HG03139 (cell line): ENCODE measurements at regions not wholly inside any gene's neighbourhood (a gene's known extent, or its start where the extent isn't known, plus 50 kb on each side); places are given as distances from the start of the nearest gene placed in this dataset.
"Not testable (repeated sequence)": the region's sequence is repeated elsewhere in the genome, so short reads cannot be mapped to it uniquely, and the experiment has no call there.

Experiments used
- ATAC-seq: cut with Tn5 transposase; IDR thresholded peaks from one replicate; pipeline ENCODE4 v1.9.1; 2021; ENCODE audit not compliant: unreplicated experiment

- no peak for ATAC-seq
Measured at GRCh38 chr16:86880316-86881117, 302.2 kb downstream of the FOXL1 start.

- ATAC-seq: no peak
Measured at GRCh38 chr16:86881118-86881510, 302.8 kb downstream of the FOXL1 start.

- no peak for ATAC-seq
Measured at GRCh38 chr16:86881861-86882273, 303.5 kb downstream of the FOXL1 start.

GRCh38 chr16:86882586-86883280 is 304.4 kb downstream of the FOXL1 start:
- no peak for ATAC-seq

- no peak for ATAC-seq
Measured at GRCh38 chr16:86883583-86884389, 305.4 kb downstream of the FOXL1 start.

- ATAC-seq: no peak
Measured at GRCh38 chr16:86884390-86884650, 306.0 kb downstream of the FOXL1 start.

GRCh38 chr16:86885139-86885538 is 306.8 kb downstream of the FOXL1 start:
- ATAC-seq: no peak

GRCh38 chr16:86886651-86887050 is 308.3 kb downstream of the FOXL1 start:
- no peak for ATAC-seq

GRCh38 chr16:86887416-86887815 is 309.1 kb downstream of the FOXL1 start:
- ATAC-seq: no peak

- no peak for ATAC-seq
Measured at GRCh38 chr16:86888231-86889053, 310.1 kb downstream of the FOXL1 start.

GRCh38 chr16:86889054-86889366 is 310.7 kb downstream of the FOXL1 start:
- not testable (repeated sequence) for ATAC-seq

- ATAC-seq: no peak
Measured at GRCh38 chr16:86889974-86890373, 311.6 kb downstream of the FOXL1 start.

- no peak for ATAC-seq
Measured at GRCh38 chr16:86891121-86891520, 312.8 kb downstream of the FOXL1 start.

- no peak for ATAC-seq
Measured at GRCh38 chr16:86891631-86892030, 313.3 kb downstream of the FOXL1 start.

GRCh38 chr16:86892509-86892908 is 314.2 kb downstream of the FOXL1 start:
- ATAC-seq: no peak

- ATAC-seq: no peak
Measured at GRCh38 chr16:86893506-86893905, 315.2 kb downstream of the FOXL1 start.

- no peak for ATAC-seq
Measured at GRCh38 chr16:86894029-86894567, 315.7 kb downstream of the FOXL1 start.

- ATAC-seq: no peak
Measured at GRCh38 chr16:86894925-86895324, 316.6 kb downstream of the FOXL1 start.

- no peak for ATAC-seq
Measured at GRCh38 chr16:86895606-86896005, 317.3 kb downstream of the FOXL1 start.

- ATAC-seq: no peak
Measured at GRCh38 chr16:86896976-86897375, 318.6 kb downstream of the FOXL1 start.

GRCh38 chr16:86897486-86897885 is 319.1 kb downstream of the FOXL1 start:
- ATAC-seq: no peak
